T-cell (primary cell): ENCODE measurements at regions not wholly inside any gene's neighbourhood (a gene's known extent, or its start where the extent isn't known, plus 50 kb on each side); places are given as distances from the start of the nearest gene placed in this dataset.

ENCODE experiments used
- ATAC-seq, 4 experiments: fragments of 200-7000 bp in 3 of 4; fragments of 150-1000 bp in 1 of 4; cut with Tn5 transposase; replicated peaks in 1 of 4; 1 replicate in 3 of 4; 2 replicates in 1 of 4; pipeline ENCODE4 v1.10.0; 2021; ENCODE audit warnings: moderate library complexity in 3 of 4, mild to moderate bottlenecking in 2 of 4, moderate number of reproducible peaks in 1 of 4
- CTCF ChIA-PET, 2 donors: fragments of 300-600 bp; sonication (Branson Sonifier 250); formaldehyde crosslinking; loops; one replicate each; lab custom pipeline; 2022; ENCODE audit warnings: antibody characterized with exemption in 2 of 2; lab: Charles Lee
- POLR2A ChIA-PET, 2 donors: fragments of 300-600 bp; sonication (Branson Sonifier 250); formaldehyde crosslinking; loops; one replicate each; lab custom pipeline; 2022; ENCODE audit warnings: antibody characterized with exemption in 2 of 2; lab: Charles Lee
- DNase-seq, 35 experiments: peaks; one replicate each; pipeline versions ENCODE4 v3.0.0 to v3.0.0-alpha.2; 2013 to 2023
- H3K27ac ChIP-seq: one replicate; pipeline ENCODE4 v1.5.1; 2013; ENCODE audit warnings: low read length
- H3K27me3 ChIP-seq, 2 experiments: replicated peaks in 1 of 2; 1 replicate in 1 of 2; 2 replicates in 1 of 2; pipeline versions ENCODE4 v1.6.1 to v1.7.0; 2013; ENCODE audit warnings: low read length in 1 of 2, mixed read lengths in 1 of 2; ENCODE audit not compliant: control insufficient read depth in 2 of 2, insufficient read depth in 2 of 2; ENCODE audit errors: extremely low read depth in 1 of 2
- H3K36me3 ChIP-seq, 2 donors: 1 replicate in 1 of 2; 2 replicates in 1 of 2; pipeline versions ENCODE4 v1.6.1 to v1.7.0; 2013; ENCODE audit warnings: low read length in 1 of 2; ENCODE audit not compliant: control insufficient read depth in 2 of 2, insufficient read depth in 1 of 2; ENCODE audit errors: extremely low read depth in 1 of 2
- H3K4me1 ChIP-seq, 2 experiments: 1 replicate in 1 of 2; 2 replicates in 1 of 2; pipeline versions ENCODE4 v1.6.1 to v1.7.0; 2013; ENCODE audit warnings: low read length in 2 of 2, mixed read lengths in 1 of 2; ENCODE audit not compliant: insufficient read depth in 2 of 2, control insufficient read depth in 1 of 2; ENCODE audit errors: extremely low read depth in 1 of 2
- H3K4me3 ChIP-seq, 2 donors: 1 replicate in 1 of 2; 2 replicates in 1 of 2; pipeline versions ENCODE4 v1.5.1 to v1.7.0; 2013; ENCODE audit warnings: mild to moderate bottlenecking in 2 of 2, low read length in 1 of 2, moderate library complexity in 1 of 2; ENCODE audit not compliant: control insufficient read depth in 1 of 2; ENCODE audit errors: extremely low read depth in 1 of 2
- H3K9me3 ChIP-seq: 2 replicates; pipeline ENCODE4 v1.7.0; 2013
- H3K27ac Mint-ChIP-seq, 2 donors: one replicate each; pipeline ENCODE4 v1.8.0; 2020 to 2021; ENCODE audit warnings: mild to moderate bottlenecking in 2 of 2, mixed read lengths in 2 of 2
- H3K27me3 Mint-ChIP-seq, 2 donors: one replicate each; pipeline ENCODE4 v1.8.0; 2021 to 2022; ENCODE audit warnings: mixed read lengths in 2 of 2
- H3K36me3 Mint-ChIP-seq: one replicate; pipeline ENCODE4 v1.8.0; 2021; ENCODE audit warnings: mixed read lengths
- H3K4me1 Mint-ChIP-seq, 3 donors: one replicate each; pipeline ENCODE4 v1.8.0; 2020 to 2022; ENCODE audit warnings: mixed read lengths in 3 of 3, mild to moderate bottlenecking in 1 of 3
- H3K4me3 Mint-ChIP-seq, 3 donors: one replicate each; pipeline ENCODE4 v1.8.0; 2020 to 2022; ENCODE audit warnings: mild to moderate bottlenecking in 3 of 3, mixed read lengths in 3 of 3, moderate library complexity in 3 of 3
- H3K9me3 Mint-ChIP-seq, 3 donors: one replicate each; pipeline ENCODE4 v1.8.0; 2020 to 2022; ENCODE audit warnings: mixed read lengths in 3 of 3
- WGBS: methylation state at CpG from one replicate; pipeline ENCODE4 v1.1.5; 2013; ENCODE audit warnings: missing lambda C conversion rate; ENCODE audit not compliant: insufficient coverage; 5-methylcytosine and 5-hydroxymethylcytosine counted together

DNA sequence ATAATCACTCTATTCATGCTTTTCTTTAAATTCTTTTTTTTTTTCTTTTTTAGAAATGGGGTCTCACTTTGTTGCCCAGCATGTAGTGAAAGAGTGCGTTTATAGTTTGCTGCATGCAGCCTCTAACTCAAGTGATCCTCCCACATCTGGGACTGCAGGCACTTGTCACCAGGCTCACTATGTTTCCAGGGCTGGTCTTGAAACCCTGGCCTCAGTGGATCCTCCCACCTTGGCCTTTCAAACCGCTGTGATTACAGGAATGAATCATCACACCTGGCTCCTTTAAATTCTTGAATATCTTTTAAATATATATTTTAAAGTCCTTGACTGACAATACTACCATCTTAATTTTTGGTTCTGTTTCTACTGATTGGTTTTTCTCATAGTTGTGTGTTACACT is 591.6 kb upstream of the KCND2 start:
- H3K36me3 Mint-ChIP-seq, result no peaks in the 10 kb centered on the region
- no peaks in the 10 kb centered on the region for H3K36me3 ChIP-seq
- no peaks in the 10 kb centered on the region for H3K9me3 ChIP-seq
- ChIA-PET POLR2A (no interaction called here), CTCF (no interaction called here)
- no peak overlapping the region for H3K4me3 Mint-ChIP-seq
- no peaks in the 10 kb centered on the region for H3K27me3 Mint-ChIP-seq
- no peaks in the 10 kb centered on the region for H3K4me1 ChIP-seq
- H3K4me3 ChIP-seq, result no peak overlapping the region
- 80% methylated on average over 1 of the region's 2 CpGs for WGBS
- peaks cover 0 to 11% (median 10%) of the 10 kb centered on the region in 3 donors for H3K9me3 Mint-ChIP-seq
- no peak overlapping the region for H3K27ac Mint-ChIP-seq
- H3K27ac ChIP-seq, result no peak overlapping the region
- H3K27me3 ChIP-seq, result no peaks in the 10 kb centered on the region
- no peaks in the 10 kb centered on the region for H3K4me1 Mint-ChIP-seq
- ATAC-seq (no peak), DNase-seq (no peak)

- Histone ChIP-seq H3K9me3 (no peaks in the 10 kb centered on the region), H3K36me3 (no peaks in the 10 kb centered on the region), H3K27me3 (no peaks in the 10 kb centered on the region), H3K4me3 (no peak overlapping the region), H3K4me1 (no peaks in the 10 kb centered on the region), H3K27ac (no peak overlapping the region)
- Mint-ChIP-seq H3K9me3 (peaks cover 0 to 19% (median 17%) of the 10 kb centered on the region in 3 donors), H3K4me1 (no peaks in the 10 kb centered on the region), H3K27ac (no peak overlapping the region), H3K4me3 (no peak overlapping the region), H3K27me3 (no peaks in the 10 kb centered on the region), H3K36me3 (no peaks in the 10 kb centered on the region)
- ChIA-PET POLR2A (no interaction called here), CTCF (no interaction called here)
- ATAC-seq, result no peak
- DNase-seq, result no peak
Measured at GRCh38 chr7:119684763-119685162, 588.2 kb upstream of the KCND2 start.

GRCh38 chr7:119685906-119686305 is 587.1 kb upstream of the KCND2 start:
- DNase-seq (no peak), ATAC-seq (no peak)
- no peaks in the 10 kb centered on the region for H3K36me3 Mint-ChIP-seq
- H3K4me1 Mint-ChIP-seq, result no peaks in the 10 kb centered on the region
- Histone ChIP-seq H3K4me3 (no peak overlapping the region), H3K4me1 (no peaks in the 10 kb centered on the region), H3K36me3 (no peaks in the 10 kb centered on the region), H3K27ac (no peak overlapping the region), H3K27me3 (no peaks in the 10 kb centered on the region), H3K9me3 (no peaks in the 10 kb centered on the region)
- 50% methylated on average over 1 of the region's 2 CpGs for WGBS
- POLR2A ChIA-PET, result no interaction called here
- H3K4me3 Mint-ChIP-seq, result no peak overlapping the region
- no peaks in the 10 kb centered on the region for H3K27me3 Mint-ChIP-seq
- H3K27ac Mint-ChIP-seq, result no peak overlapping the region
- CTCF ChIA-PET, result interaction anchor here in 1 of 2 donors (0.6 kb wide), 1 partner anchor 13 kb away, joined by 4 read pairs; no protein-coding TSS in a partner anchor
- H3K9me3 Mint-ChIP-seq, result peaks cover 0 to 19% (median 17%) of the 10 kb centered on the region in 3 donors

DNA sequence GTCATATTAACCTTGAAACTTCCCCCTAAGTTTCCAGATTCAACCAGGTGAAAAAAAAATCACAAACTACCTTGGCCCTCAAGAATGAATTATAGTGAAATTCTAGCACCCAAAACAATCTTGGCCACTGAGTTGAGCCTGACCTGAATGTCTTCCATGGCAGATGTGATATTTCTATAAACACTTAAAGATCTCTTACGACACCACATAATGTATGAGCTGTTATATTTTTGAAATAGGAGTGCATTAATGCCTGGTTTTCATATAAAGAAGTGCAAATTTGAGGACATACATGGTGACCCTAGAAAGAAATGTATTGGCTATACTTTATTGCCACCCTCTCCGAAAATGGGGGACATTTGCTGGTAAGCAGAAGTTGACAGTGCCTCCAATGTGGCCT is 584.1 kb upstream of the KCND2 start:
- Histone ChIP-seq H3K27me3 (no peaks in the 10 kb centered on the region), H3K4me1 (no peaks in the 10 kb centered on the region), H3K4me3 (no peak overlapping the region), H3K27ac (no peak overlapping the region), H3K36me3 (no peaks in the 10 kb centered on the region), H3K9me3 (no peaks in the 10 kb centered on the region)
- ChIA-PET POLR2A (no interaction called here), CTCF (no interaction called here)
- ATAC-seq (no peak), DNase-seq (no peak)
- Mint-ChIP-seq H3K4me1 (no peaks in the 10 kb centered on the region), H3K27ac (no peak overlapping the region), H3K4me3 (no peak overlapping the region), H3K9me3 (peaks cover 0 to 14% (median 13%) of the 10 kb centered on the region in 3 donors), H3K36me3 (no peaks in the 10 kb centered on the region), H3K27me3 (no peaks in the 10 kb centered on the region)
- no CpG with 5 or more reads among the region's 2 CpGs for WGBS

DNA sequence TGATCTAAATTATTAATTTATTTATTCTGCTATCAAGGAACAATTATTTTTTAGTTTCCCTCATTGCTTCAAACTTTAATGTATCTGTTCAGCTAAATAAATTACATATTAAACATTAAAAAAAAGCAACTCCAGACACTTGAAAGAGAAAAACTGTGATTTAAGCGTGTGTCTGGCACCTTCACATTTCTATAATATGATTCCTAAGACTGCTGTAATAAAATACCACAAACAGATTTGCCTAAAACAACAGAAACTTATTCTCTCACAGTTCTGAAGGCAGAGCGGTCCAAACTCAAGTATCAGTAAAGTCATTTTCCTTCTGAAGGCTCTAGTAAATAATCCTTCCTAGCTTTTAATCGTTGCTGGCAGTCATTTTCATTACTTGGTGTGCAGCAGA is 580.4 kb upstream of the KCND2 start:
- WGBS, result 61% methylated on average over 2 of the region's 3 CpGs
- Mint-ChIP-seq H3K9me3 (peaks cover under 1 to 15% (median 11%) of the 10 kb centered on the region in 3 donors), H3K4me3 (no peak overlapping the region), H3K36me3 (no peaks in the 10 kb centered on the region), H3K27me3 (no peaks in the 10 kb centered on the region), H3K4me1 (no peaks in the 10 kb centered on the region), H3K27ac (no peak overlapping the region)
- ATAC-seq (no peak), DNase-seq (no peak)
- Histone ChIP-seq H3K4me1 (no peaks in the 10 kb centered on the region), H3K9me3 (no peaks in the 10 kb centered on the region), H3K36me3 (no peaks in the 10 kb centered on the region), H3K27me3 (no peaks in the 10 kb centered on the region), H3K27ac (no peak overlapping the region), H3K4me3 (no peak overlapping the region)
- POLR2A ChIA-PET, result interaction anchor here in 1 of 2 donors (0.6 kb wide), 1 partner anchor 456 kb away, joined by 3 read pairs; no protein-coding TSS in a partner anchor
- CTCF ChIA-PET, result no interaction called here

- H3K4me3 Mint-ChIP-seq, result no peak overlapping the region
- ATAC-seq, result no peak
- Histone ChIP-seq H3K36me3 (no peaks in the 10 kb centered on the region), H3K27ac (no peak overlapping the region), H3K4me1 (no peaks in the 10 kb centered on the region), H3K4me3 (no peak overlapping the region), H3K9me3 (no peaks in the 10 kb centered on the region), H3K27me3 (no peaks in the 10 kb centered on the region)
- no CpG with 5 or more reads among the region's 1 CpG for WGBS
- H3K36me3 Mint-ChIP-seq, result no peaks in the 10 kb centered on the region
- H3K4me1 Mint-ChIP-seq, result no peaks in the 10 kb centered on the region
- CTCF ChIA-PET, result no interaction called here
- POLR2A ChIA-PET, result no interaction called here
- H3K27me3 Mint-ChIP-seq, result no peaks in the 10 kb centered on the region
- no peak for DNase-seq
- H3K9me3 Mint-ChIP-seq, result peaks cover 6 to 18% (median 12%) of the 10 kb centered on the region in 3 donors
- H3K27ac Mint-ChIP-seq, result no peak overlapping the region
Measured at GRCh38 chr7:119694506-119694905, 578.5 kb upstream of the KCND2 start.

DNA sequence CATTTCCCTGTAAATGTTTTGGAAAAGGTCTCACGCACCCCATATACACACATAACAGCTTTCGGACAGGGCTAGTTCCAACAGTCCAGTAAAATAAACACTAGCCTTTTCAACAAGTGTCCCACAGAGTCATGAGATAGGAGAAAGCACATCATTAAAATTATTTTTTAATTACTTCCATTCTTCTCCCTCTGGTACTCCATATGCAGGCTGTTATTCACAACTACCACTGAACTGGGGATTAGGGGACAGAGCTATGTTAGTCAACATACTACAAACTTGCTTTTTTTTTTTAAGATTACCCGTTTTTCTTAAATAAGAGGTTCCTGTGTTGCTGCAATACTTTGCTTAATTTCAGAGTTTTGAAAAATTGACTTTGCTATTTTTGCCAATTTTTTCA is 576.6 kb upstream of the KCND2 start:
- CTCF ChIA-PET, result no interaction called here
- Histone ChIP-seq H3K27me3 (no peaks in the 10 kb centered on the region), H3K9me3 (no peaks in the 10 kb centered on the region), H3K27ac (no peak overlapping the region), H3K36me3 (no peaks in the 10 kb centered on the region), H3K4me3 (no peak overlapping the region), H3K4me1 (no peaks in the 10 kb centered on the region)
- H3K27ac Mint-ChIP-seq, result no peak overlapping the region
- peaks cover 6 to 20% (median 12%) of the 10 kb centered on the region in 3 donors for H3K9me3 Mint-ChIP-seq
- H3K4me1 Mint-ChIP-seq, result no peaks in the 10 kb centered on the region
- DNase-seq (no peak), ATAC-seq (no peak)
- H3K4me3 Mint-ChIP-seq, result no peak overlapping the region
- H3K36me3 Mint-ChIP-seq, result no peaks in the 10 kb centered on the region
- POLR2A ChIA-PET, result no interaction called here
- no CpG with 5 or more reads among the region's 3 CpGs for WGBS
- H3K27me3 Mint-ChIP-seq, result no peaks in the 10 kb centered on the region
